ENCODE measurements at regions not wholly inside any gene's neighbourhood (a gene's known extent, or its start where the extent isn't known, plus 50 kb on each side); places are given as distances from the start of the nearest gene placed in this dataset.

DNA sequence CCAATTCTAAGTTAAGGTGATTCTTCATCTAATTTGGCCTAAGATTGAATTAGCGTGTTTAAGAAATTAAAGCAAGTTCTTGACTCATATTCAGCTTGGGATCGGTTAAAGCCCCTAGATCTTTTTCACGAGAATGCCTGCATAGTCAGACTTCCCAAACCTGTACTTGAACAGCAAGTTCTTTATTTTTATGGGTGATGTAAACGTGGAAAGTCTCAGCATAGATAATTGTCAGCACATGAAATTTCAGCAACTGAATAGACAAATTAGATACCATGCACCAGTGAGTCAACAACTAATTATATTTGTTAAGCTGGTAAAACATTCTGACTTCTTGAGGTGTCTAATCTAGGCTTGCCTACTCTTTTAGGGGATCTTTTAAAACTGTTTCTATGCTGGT, 183.1 kb upstream of the TNFAIP3 start:
- H3K4me1 ChIP-seq (ENCODE audit: control insufficient read depth in 2 of 3, insufficient read depth in 2 of 3, low read depth in 1 of 3, low read length in 3 of 3), result no peaks in the 10 kb centered on the region
- H3K9ac ChIP-seq (ENCODE audit: low read length in 3 of 3), result no peak overlapping the region
- no peak overlapping the region for H3K27ac ChIP-seq (ENCODE audit: low read depth in 2 of 2, low read length in 2 of 2)
- no peak for FAIRE-seq
- DNase-seq, result no peak
- intact Hi-C loops (cut with DNase I), result no loop called here
- H3K4me3 ChIP-seq (ENCODE audit: low read length in 3 of 3), result no peak overlapping the region
- H3K27me3 ChIP-seq (ENCODE audit: control insufficient read depth, insufficient read depth, low read length), result no peaks in the 10 kb centered on the region
- no peaks in the 10 kb centered on the region for H3K36me3 ChIP-seq (ENCODE audit: control insufficient read depth in 2 of 3, insufficient read depth in 3 of 3, low read length in 3 of 3)
- no peaks in the 10 kb centered on the region for H3K9me3 ChIP-seq (ENCODE audit: control insufficient read depth in 2 of 3, insufficient read depth in 1 of 3, low read length in 3 of 3)
- TF ChIP-seq, protein P1, sequence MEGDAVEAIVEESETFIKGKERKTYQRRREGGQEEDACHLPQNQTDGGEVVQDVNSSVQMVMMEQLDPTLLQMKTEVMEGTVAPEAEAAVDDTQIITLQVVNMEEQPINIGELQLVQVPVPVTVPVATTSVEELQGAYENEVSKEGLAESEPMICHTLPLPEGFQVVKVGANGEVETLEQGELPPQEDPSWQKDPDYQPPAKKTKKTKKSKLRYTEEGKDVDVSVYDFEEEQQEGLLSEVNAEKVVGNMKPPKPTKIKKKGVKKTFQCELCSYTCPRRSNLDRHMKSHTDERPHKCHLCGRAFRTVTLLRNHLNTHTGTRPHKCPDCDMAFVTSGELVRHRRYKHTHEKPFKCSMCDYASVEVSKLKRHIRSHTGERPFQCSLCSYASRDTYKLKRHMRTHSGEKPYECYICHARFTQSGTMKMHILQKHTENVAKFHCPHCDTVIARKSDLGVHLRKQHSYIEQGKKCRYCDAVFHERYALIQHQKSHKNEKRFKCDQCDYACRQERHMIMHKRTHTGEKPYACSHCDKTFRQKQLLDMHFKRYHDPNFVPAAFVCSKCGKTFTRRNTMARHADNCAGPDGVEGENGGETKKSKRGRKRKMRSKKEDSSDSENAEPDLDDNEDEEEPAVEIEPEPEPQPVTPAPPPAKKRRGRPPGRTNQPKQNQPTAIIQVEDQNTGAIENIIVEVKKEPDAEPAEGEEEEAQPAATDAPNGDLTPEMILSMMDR (IDR thresholded peaks at IDR 0.05; ENCODE audit: borderline replicate concordance, extremely low read depth, insufficient read depth), result no peak

DNA sequence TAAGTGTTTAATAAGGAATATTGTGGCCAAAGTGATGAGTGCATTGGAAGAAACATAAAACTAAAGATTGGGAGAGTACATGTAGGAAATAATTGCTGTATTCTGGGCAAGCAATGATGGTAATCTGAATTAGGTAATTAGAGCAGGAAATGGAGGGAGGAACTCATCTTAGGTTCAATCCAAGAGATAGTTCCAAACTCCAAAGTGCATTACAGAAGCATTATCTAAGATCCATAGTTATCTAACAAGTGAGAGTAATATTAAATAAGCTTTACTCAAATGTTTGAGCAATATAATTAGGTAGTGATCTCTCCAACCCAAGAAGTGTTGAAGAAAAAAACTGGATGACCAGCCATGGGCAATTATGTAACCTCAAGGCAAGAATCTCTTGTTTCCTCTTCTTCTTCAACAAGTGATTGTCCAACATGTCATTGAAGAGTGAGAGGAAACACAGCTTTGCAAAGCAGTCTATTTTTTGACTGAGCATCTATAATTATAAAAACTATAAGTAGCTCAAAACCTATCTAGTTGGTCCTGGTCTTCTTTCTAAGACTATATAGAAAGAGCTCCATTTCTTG, 181.2 kb upstream of the TNFAIP3 start:
- DNase-seq (no peak), FAIRE-seq (no peak)
- H3K27me3 ChIP-seq (ENCODE audit: control insufficient read depth, insufficient read depth, low read length), result no peaks in the 10 kb centered on the region
- no peak overlapping the region for H3K27ac ChIP-seq (ENCODE audit: low read depth in 2 of 2, low read length in 2 of 2)
- H3K9ac ChIP-seq (ENCODE audit: low read length in 3 of 3), result no peak overlapping the region
- TF ChIP-seq, protein P1 (IDR thresholded peaks at IDR 0.05; ENCODE audit: borderline replicate concordance, extremely low read depth, insufficient read depth), result no peak
- H3K36me3 ChIP-seq (ENCODE audit: control insufficient read depth in 2 of 3, insufficient read depth in 3 of 3, low read length in 3 of 3), result no peaks in the 10 kb centered on the region
- no peak overlapping the region for H3K4me3 ChIP-seq (ENCODE audit: low read length in 3 of 3)
- H3K4me1 ChIP-seq (ENCODE audit: control insufficient read depth in 2 of 3, insufficient read depth in 2 of 3, low read depth in 1 of 3, low read length in 3 of 3), result no peaks in the 10 kb centered on the region
- no peaks in the 10 kb centered on the region for H3K9me3 ChIP-seq (ENCODE audit: control insufficient read depth in 2 of 3, insufficient read depth in 1 of 3, low read length in 3 of 3)
- intact Hi-C loops (cut with DNase I), result no loop called here

DNA sequence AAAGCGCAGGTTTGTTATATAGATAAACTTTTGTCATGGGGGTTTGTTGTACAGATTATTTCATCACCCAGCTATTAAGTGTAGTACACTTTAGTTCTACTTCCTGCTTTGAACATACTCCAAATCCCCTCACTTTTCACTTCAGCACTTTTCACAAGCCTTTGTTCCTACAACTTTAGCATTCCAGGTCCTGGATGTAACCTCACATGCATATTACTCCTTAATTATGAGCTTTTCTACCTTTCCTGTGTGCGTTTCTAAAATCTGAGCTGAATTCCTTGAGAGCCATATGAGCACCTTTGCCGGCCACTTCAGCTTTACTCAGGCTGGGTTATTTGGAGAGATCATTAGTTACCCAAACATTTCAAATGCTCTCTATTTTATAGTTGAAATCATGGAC, 179.2 kb upstream of the TNFAIP3 start:
- Histone ChIP-seq H3K9ac (ENCODE audit: low read length in 3 of 3) (no peak overlapping the region), H3K36me3 (ENCODE audit: control insufficient read depth in 2 of 3, insufficient read depth in 3 of 3, low read length in 3 of 3) (no peaks in the 10 kb centered on the region), H3K9me3 (ENCODE audit: control insufficient read depth in 2 of 3, insufficient read depth in 1 of 3, low read length in 3 of 3) (no peaks in the 10 kb centered on the region), H3K27me3 (ENCODE audit: control insufficient read depth, insufficient read depth, low read length) (no peaks in the 10 kb centered on the region), H3K4me3 (ENCODE audit: low read length in 3 of 3) (no peak overlapping the region), H3K4me1 (ENCODE audit: control insufficient read depth in 2 of 3, insufficient read depth in 2 of 3, low read depth in 1 of 3, low read length in 3 of 3) (no peaks in the 10 kb centered on the region), H3K27ac (ENCODE audit: low read depth in 2 of 2, low read length in 2 of 2) (no peak overlapping the region)
- DNase-seq (no peak), FAIRE-seq (no peak)
- intact Hi-C loops (cut with DNase I), result no loop called here
- TF ChIP-seq, protein P1 (IDR thresholded peaks at IDR 0.05; ENCODE audit: borderline replicate concordance, extremely low read depth, insufficient read depth), result no peak
